Hindlimb muscle (tissue), 1 donor: ENCODE measurements at regions not wholly inside any gene's neighbourhood (a gene's known extent, or its start where the extent isn't known, plus 50 kb on each side); places are given as distances from the start of the nearest gene placed in this dataset.
"Not testable (repeated sequence)": the region's sequence is repeated elsewhere in the genome, so short reads cannot be mapped to it uniquely, and the experiment has no call there.

Experiments used
- DNase-seq: peaks from one replicate; pipeline ENCODE4 v3.0.0-alpha.2; 2013

DNA sequence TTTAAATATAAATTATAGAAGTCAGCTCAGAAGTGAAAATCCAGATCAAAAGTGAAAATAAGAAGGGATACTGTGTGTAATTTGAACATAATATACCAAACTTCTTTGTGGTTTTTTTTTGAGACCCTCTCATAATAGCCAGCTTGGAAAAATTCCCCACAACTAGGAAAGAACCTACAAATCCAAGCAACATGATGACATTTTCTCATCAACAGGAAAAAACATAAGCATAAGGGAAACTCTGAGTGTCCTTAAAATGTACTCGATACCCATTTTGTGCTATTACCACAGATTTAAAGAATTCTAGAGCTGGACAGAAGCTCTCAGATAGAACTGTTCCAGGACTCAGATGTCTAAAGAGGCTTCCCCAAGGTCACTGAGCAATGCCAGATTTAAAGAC lies 214.8 kb upstream of the KLF14 start:
- DNase-seq: no peak

DNA sequence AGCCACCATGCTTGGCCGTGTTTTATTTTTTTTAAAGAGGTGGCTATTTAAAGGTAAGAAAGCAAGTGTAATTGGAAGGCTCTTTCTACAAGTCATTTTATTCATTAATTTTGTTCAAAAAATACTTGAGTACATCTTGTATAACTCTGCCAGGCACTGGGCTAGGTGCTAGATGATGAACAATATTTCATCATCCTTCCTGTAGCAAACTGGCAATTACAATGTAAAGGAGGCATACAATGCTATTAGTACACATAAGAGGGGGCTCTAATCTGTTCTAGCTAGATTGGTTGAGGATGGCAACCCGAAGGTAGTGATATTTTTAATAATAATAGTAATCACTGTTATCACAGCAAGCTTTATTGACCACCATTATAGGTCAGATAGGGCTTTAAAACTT lies 215.5 kb upstream of the KLF14 start:
- DNase-seq: no peak

- no peak for DNase-seq
These were observed 216.0 kb upstream of the KLF14 start for GRCh38 chr7:130950054-130950453.

- DNase-seq: no peak
These were observed 216.7 kb upstream of the KLF14 start for GRCh38 chr7:130950741-130951140.

- no peak for DNase-seq
These were observed 217.4 kb upstream of the KLF14 start for GRCh38 chr7:130951303-130951975.

DNA sequence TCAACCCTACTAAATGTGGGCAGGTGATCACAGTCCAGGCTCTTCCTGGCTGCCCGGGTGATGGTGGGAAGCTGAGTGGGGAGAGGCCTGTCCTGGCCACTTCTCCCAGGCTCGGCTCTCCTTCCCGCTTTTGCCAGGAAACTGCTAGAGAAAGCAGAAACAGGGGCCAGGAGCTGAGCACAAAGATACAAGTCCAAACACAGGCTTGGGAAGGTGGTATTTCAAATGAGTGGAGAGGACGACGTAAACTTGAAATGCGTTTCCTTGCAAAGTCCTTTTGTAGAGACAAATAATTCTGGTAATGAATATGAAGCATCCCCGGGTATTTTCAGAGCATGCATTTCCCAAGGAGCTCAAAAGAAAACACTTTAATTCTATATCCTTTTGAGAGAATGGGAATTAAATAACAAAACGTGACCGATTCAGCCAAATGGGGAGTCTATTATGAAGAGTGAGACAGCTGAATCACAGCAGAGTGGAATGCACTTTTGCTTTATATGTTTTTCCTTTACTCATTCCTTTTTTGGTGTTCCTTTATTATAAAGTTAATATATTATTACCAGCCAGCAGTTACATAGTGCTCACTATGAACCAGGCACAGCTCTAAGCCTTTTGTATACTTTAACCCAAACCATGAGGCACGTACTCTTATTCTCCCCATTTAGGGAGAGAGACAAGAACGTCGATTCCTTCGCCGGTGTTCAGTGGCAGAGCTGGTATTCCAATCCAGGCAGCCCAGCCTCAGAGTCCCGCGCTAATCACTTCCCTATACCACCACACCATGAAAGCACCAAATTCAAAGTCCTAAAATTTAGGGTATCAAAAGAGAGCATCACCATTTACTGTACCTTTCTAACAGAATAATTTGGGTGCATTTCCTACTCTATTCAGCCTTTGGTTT lies 218.2 kb upstream of the KLF14 start:
- no peak for DNase-seq

DNA sequence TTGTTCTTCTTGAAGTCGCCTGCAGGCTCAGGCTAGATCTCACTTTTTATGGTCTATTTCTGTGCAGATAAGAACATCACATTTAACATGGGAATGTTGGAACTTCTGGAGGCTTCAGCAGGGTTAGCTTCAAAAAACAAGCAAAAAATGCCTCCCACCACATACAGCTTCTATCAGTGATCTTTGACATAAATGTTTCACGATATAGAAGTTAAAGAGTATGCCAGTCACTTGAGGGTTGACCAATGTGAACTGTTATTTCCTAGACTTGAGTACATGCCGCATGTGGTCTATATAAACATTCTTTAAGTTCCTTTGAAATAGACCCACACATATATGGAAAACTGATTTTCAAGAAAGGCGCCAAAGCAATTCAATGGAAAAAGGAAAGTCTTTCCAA lies 219.2 kb upstream of the KLF14 start:
- DNase-seq: no peak

- no peak for DNase-seq
These were observed 221.0 kb upstream of the KLF14 start for GRCh38 chr7:130954918-130955564.

- DNase-seq: no peak
These were observed 221.5 kb upstream of the KLF14 start for GRCh38 chr7:130955565-130955919.

- no peak for DNase-seq
These were observed 222.6 kb upstream of the KLF14 start for GRCh38 chr7:130956417-130957136.

- no peak for DNase-seq
These were observed 223.1 kb upstream of the KLF14 start for GRCh38 chr7:130957137-130957513.

DNA sequence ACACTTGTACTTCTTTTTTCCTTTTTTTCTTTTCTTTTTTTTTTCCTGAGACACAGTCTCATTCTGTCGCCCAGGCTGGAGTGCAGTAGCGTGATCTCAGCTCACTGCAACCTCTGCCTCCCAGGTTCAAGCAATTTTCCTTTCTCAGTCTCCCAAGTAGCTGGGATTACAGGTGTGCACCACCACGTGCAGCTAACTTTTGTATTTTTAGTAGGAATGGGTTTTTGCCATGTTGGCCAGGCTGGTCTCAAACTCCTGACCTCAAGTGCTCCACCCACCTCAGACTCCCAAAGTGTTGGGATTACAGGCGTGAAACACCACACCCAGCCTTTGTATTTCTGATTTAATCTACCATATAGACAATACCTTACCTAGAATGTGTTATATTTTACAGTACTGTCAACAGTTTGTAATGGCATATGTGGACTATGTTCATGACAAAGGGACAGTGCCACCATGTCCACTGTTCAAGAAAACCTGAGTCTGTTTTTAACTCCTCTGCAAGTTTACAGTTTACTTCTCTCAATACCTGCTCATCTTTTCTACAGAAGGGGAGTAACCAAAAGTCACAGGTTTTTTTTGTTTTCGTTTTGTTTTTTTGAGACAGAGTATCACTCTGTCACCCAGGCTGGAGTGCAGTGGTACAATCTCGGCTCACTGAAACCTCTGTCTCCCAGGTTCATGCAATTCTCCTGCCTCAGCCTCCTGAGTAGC lies 223.9 kb upstream of the KLF14 start:
- not testable (repeated sequence) for DNase-seq

GRCh38 chr7:130958846-130959245 lies 224.8 kb upstream of the KLF14 start:
- DNase-seq: no peak

- DNase-seq: no peak
These were observed 225.8 kb upstream of the KLF14 start for GRCh38 chr7:130959743-130960207.

GRCh38 chr7:130960208-130960988 lies 226.4 kb upstream of the KLF14 start:
- DNase-seq: no peak

DNA sequence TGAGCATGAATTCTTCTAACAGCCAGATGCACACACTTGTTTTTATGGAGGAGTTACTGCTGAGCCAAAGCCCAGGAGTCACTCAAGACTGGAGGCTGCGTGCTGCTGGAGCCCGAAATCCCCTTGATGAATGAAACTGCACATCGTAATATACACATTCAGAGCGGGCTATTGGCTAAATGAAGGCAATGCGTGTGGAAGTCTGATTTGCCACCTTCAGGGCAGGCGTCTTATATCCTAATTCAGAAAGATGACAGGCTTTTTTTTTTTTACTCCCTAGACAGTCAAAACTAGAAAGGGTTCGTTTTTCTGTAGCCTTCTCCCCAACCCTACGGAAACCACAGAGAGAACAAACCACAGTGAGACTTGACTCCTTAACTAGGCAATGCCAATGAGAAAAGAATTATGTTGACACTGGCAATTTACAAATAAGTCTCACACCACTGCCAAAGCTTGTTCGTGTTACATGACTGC lies 227.2 kb upstream of the KLF14 start:
- DNase-seq: no peak

GRCh38 chr7:130962109-130962508 lies 228.1 kb upstream of the KLF14 start:
- DNase-seq: no peak

GRCh38 chr7:130963339-130963738 lies 229.3 kb upstream of the KLF14 start:
- DNase-seq: no peak

GRCh38 chr7:130965515-130965914 lies 231.5 kb upstream of the KLF14 start:
- no peak for DNase-seq

DNA sequence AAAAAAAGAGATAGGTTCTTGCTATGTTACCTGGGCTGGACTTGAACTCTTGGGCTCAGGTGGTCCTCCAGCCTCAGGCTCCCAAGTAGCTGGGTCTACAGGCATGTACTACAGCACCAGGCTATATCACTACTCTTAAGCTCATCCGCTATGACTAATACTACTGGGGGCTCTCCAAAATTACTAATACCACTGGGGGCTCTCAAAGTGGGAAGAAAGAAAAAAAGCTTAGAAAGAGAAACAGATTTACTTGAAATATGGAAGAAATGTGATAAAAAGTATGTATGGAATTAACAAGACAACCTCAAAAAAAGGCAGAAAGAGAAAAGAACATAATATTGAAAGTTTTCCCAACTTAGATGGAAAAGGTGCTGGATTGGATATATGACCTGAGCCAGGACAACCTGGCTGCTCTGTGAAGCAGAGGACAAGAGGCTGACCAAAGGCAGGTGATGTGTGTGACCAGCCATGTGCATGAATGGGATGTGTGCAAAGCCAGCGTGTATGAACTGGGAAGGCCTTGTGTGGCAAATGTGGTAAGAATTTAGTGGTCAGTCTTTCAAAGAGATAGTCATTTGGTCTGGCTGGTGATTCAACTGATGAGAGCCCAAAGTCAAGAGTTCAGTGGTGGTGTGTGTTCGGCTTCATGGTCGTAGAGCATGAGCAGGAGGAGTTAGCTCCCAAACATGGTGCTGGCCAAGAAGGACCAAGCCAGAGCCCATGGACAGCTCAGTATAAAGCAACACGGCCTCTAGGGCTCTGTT lies 232.4 kb upstream of the KLF14 start:
- DNase-seq: no peak
